ENCODE measurements at regions not wholly inside any gene's neighbourhood (a gene's known extent, or its start where the extent isn't known, plus 50 kb on each side); places are given as distances from the start of the nearest gene placed in this dataset.

GRCh38 chr16:6031102-6031501 is 933.5 kb upstream of the EEF2KMT start:
- TF ChIP-seq ELK1 (IDR thresholded peaks at IDR 0.05; ENCODE audit: borderline replicate concordance, low read depth, low read length): no peak
- TF ChIP-seq, protein P1, sequence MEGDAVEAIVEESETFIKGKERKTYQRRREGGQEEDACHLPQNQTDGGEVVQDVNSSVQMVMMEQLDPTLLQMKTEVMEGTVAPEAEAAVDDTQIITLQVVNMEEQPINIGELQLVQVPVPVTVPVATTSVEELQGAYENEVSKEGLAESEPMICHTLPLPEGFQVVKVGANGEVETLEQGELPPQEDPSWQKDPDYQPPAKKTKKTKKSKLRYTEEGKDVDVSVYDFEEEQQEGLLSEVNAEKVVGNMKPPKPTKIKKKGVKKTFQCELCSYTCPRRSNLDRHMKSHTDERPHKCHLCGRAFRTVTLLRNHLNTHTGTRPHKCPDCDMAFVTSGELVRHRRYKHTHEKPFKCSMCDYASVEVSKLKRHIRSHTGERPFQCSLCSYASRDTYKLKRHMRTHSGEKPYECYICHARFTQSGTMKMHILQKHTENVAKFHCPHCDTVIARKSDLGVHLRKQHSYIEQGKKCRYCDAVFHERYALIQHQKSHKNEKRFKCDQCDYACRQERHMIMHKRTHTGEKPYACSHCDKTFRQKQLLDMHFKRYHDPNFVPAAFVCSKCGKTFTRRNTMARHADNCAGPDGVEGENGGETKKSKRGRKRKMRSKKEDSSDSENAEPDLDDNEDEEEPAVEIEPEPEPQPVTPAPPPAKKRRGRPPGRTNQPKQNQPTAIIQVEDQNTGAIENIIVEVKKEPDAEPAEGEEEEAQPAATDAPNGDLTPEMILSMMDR (conservative IDR thresholded peaks at IDR 0.05; ENCODE audit: low read depth, low read length): no peak
- no peak for TF ChIP-seq MAZ (IDR thresholded peaks at IDR 0.05; ENCODE audit: borderline replicate concordance, low read depth, low read length)
- no peak for TF ChIP-seq POLR2A (IDR thresholded peaks at IDR 0.05; ENCODE audit: low read depth, low read length)
- no peak for TF ChIP-seq USF2 (IDR thresholded peaks at IDR 0.05; ENCODE audit: low read depth, low read length)
- no peak for TF ChIP-seq SMC3 (IDR thresholded peaks at IDR 0.05; ENCODE audit: low read depth, low read length)
- no peak for TF ChIP-seq RAD21 (IDR thresholded peaks at IDR 0.05; ENCODE audit: low read length)
- no peak for TF ChIP-seq CHD1 (IDR thresholded peaks at IDR 0.05; ENCODE audit: low read depth, low read length)
- no peak for TF ChIP-seq NFE2L2 (IDR thresholded peaks at IDR 0.05; ENCODE audit: low read depth, low read length)
- no peak for TF ChIP-seq CEBPB (IDR thresholded peaks at IDR 0.05; ENCODE audit: low read depth, low read length)
- no peak for TF ChIP-seq MXI1 (IDR thresholded peaks at IDR 0.05; ENCODE audit: borderline replicate concordance, low read depth, low read length)
- TF ChIP-seq RCOR1 (IDR thresholded peaks at IDR 0.05; ENCODE audit: insufficient replicate concordance, low read length): no peak
- TF ChIP-seq FOS (IDR thresholded peaks at IDR 0.05; ENCODE audit: low read depth, low read length): no peak
- no peak for TF ChIP-seq BHLHE40 (IDR thresholded peaks at IDR 0.05; ENCODE audit: low read depth, low read length)
